HG02938 (cell line): ENCODE measurements at regions not wholly inside any gene's neighbourhood (a gene's known extent, or its start where the extent isn't known, plus 50 kb on each side); places are given as distances from the start of the nearest gene placed in this dataset.

Experiments used
- ATAC-seq: cut with Tn5 transposase; IDR thresholded peaks from one replicate; pipeline ENCODE4 v1.9.1; 2021; ENCODE audit warnings: mild to moderate bottlenecking, moderate library complexity; ENCODE audit not compliant: unreplicated experiment

DNA sequence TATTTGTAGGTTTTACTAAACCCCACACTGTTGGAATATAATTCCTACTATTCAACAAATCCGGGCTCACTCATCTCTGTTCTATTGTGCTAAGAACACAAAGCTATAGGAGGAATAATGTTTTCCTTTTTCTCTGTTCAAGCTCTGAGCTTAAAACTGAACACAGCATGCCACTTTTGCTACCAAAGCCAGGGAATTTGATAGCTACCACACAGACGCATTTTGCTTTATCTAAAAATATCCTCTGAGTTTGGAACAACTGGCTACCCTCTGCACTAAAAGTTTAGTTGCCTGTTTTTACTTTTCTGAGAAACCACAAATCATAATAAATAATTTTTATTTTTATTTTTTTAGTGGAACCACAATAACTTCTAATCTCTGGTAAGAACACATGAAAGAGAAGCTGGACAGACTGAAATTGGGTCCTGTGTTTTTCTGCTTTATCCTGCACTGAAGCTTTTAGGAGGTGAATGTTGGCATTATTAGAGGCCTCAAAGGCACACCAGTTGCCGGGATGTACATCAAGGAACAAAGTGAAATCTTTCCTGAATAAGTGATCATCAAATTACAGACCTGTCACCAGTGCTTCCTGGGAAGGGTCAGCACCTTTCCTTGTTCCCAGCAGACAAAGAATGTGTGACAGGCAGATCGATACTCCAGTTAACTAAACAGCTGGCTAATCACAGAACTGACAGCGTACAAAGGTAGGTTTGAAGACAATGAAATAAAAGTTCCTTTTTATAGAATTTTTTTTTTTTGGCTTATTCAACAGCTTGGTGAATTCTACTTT is 523.2 kb upstream of the TENM4 start:
- no peak for ATAC-seq

DNA sequence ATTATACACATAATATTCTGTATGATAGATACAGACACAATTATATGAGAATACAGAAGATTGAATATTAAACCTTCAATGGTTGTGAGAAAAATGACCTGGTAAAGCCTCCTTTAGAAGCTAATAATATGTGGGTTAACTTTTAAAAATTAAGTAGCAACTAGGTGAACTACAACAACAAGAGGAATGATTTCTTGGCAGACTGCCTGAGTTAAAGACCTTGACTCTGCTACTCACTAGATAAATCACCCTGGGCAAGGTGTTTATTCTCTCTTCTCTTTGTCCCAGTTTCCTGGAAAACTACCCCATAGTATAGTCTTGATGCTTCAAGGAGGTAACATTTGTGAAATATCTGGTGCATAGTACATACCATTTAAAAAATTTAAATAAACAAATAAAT is 519.6 kb upstream of the TENM4 start:
- ATAC-seq: no peak

DNA sequence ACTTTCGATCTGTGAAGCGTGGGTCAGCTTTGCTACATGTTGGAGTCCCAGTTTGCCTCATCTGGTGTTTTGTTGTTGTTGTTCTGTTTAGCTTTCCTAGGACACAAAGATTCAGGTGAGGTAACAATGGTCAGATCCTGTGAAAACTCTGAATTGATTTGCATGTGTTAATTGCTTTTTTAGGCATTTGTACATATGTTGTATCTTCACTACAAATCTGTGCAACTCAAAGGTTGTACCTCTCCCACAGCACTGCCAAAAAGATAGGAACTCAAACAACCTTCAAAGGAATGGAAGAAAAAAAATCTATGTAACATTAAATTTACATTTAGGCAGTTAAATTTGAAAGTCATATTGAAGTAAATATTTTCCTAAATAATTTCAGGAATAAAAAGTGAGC is 518.5 kb upstream of the TENM4 start:
- no peak for ATAC-seq

DNA sequence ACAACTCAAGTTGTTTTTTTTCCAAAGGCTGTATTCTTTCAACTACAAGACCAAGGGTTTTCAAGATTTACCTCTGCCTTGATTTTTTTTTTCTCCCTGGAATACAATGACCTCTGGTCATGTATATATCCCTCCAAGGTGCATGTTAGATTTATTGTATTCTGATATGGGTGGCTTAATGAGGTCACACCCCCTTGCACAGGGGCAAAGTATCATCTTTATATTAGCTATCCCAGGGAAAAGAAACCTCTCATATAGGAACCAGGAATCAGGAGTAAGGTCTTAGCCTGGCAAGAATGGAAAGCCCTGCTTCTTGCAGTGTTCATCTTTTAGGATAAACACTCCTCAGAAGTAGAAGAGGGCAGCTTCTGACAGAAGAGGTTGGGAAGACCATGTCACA is 516.9 kb upstream of the TENM4 start:
- no peak for ATAC-seq

DNA sequence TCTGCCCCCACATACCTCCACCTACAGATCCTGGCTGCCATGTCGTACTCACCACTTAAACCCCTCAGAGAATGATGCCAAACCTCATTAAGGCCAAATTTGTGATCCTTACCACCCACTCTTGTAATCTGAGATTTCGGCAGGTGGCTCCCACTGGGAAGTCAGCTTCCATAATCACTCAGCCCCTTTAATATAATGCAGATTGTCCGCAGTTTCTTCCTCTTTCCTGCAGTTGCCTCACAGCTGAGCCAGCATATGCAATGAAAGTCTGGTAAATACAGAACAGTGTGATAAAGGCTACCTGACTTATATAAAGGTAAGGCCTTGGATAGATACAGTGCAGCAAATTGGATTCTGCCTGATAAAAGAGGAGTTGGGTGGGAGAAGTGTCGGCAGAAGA is 515.2 kb upstream of the TENM4 start:
- ATAC-seq: no peak

DNA sequence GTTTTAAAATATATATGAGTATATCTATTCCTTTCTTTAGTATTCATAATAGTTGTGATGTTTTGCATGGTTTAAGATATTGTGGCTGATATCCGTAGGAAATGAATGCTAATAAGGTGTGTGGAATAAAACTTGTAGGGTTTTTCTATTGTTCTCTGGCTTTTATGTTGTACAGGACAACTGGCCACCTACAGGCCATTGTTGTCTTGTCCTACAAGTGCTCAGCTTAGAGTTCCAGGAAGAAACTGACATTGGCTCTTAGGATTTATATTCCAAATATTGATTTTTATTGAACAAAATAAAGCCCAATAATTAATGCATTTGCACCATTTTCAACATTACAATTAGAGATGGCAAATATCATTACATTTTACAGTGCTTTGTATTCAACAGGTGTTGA is 512.8 kb upstream of the TENM4 start:
- no peak for ATAC-seq

DNA sequence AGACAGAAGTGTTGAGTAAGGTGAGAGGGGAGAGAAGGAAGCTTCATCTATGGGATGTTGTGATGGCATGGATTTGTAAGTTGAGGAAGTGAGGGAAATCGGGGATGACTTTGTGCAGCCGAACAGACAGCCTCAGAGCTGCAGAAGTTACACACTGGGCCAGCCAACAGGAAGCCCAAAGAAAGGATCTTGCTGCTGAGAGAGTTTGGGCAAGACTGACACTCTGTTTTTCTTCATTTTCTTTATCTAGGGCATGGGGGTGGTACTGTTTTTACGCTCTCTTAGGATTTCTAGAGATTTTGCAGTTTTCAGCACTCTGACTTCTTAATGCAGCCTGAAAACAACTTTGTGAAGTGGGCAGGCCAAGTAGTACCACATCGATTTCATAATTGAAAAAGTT is 509.9 kb upstream of the TENM4 start:
- ATAC-seq: no peak

DNA sequence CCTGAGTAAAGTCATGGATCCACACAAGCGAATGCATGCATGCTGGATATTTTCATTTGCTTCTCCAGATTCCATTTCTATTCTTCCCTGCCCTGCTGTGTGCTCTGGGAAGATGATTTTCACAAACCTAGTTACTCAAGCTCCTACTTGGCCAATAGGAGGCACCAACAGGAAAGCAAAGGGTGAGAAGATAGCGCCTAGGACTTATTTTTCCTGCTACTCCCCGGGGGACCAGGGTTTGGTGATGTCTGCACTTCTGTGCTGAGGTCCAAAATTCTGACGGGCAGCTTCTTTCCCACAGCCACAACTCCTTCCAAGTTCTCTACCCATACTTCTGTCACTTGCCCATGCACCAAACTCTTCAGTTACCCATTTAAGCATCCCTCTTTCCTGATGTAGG is 509.3 kb upstream of the TENM4 start:
- no peak for ATAC-seq

DNA sequence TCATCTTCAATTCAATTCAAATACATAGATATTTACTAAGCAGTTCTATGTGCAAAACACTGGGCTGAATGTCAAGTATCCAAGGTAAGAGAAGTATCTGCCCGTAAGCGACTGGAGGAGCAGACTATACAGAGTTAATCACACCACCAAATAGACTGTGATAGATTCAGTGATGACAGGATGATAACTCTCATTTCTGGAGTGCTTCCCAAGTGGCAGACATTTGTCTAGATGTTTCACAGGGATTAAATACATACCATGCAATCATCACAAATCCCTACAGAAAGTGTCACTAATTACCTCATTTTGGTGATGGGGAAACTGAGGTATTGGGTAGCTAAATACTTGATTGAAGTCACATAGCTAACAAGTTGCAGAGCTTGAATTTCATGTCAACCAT is 508.7 kb upstream of the TENM4 start:
- no peak for ATAC-seq

DNA sequence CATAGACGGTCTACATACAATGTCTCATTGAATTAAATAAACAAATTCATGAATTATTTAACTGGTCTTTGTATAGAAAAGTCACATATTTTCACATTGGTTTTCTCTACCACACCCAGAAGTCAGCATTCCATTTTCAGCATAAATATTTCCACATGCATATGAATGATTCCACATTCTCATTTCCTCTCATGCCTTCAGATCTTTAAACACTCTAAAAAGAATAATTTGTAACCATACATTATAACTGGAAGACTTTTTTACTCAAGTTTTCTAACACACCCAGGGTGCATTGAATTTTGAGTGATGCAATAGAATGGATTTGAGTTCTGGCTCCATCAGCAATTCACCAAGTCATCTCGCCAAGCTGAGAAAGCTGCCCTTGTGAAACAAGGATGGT is 501.8 kb upstream of the TENM4 start:
- ATAC-seq: no peak

DNA sequence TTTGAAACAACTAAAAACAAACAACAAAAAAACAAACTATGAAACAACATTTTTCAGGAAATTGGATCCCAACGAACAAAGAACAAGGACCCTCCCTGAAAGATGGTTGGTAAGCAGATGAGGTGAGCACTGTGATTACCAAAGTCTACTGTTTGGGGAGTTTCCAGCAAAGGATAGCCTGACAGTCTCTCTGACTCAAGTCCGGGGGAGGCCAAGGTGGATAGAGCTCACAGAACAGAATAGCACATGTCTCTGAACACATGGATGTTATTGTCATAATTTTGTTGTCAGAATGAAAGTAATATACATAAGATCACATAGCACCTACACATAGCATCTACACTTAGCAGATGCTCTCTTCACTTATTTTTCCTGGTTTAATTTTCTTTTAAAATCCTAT is 501.3 kb upstream of the TENM4 start:
- no peak for ATAC-seq

DNA sequence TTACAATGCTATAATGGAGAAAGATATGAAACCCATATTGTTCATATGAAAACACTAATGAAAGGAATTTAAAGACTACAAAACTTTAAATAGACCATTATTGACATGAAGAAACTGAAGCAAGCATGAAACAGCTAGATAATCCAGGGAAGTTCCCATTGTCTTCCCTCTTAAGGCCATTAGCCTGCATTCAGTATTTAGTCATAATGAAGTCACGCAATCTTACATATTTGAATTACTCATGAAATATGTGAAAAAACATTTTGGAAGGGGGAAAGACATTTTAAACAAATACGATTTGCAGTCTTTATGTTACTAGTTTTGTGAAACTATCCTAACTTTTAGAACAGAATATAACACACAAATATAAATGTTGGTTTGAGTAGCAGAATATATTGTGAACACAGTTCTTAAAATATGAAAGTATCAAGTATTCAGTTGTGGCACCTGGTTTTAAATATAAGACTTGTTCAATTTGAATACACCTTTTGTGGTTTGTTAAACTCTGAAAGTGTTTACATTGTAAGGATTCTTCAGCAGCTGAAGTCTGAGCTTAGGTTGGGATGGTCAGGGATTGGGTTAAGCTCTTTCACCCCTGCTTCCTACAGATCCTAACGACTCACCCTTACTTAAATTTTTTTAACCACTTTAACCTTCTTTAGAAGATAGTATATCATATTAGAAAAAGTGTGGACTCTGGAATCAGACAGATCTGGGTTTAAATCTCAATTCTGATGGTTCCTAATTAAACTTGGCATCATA is 500.3 kb upstream of the TENM4 start:
- ATAC-seq: no peak

DNA sequence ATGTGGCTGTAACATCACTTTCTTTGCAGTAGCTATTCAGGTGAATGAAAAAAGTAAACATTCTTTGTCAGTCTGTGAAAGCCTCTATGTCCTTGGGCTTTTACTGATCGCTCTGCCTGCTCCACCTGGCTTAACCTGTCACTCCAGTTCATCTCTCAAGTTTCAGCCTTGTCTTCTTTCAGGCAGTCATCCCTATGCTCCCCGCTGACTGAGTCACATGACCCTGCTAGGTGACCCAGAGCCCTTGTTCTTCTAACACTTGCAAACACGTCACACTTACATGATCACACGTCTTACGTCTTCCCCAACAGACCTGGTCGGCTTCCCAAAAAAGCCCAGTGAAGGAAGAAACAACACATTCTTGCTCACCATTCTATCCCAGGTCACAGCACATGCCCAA is 499.3 kb upstream of the TENM4 start:
- no peak for ATAC-seq

DNA sequence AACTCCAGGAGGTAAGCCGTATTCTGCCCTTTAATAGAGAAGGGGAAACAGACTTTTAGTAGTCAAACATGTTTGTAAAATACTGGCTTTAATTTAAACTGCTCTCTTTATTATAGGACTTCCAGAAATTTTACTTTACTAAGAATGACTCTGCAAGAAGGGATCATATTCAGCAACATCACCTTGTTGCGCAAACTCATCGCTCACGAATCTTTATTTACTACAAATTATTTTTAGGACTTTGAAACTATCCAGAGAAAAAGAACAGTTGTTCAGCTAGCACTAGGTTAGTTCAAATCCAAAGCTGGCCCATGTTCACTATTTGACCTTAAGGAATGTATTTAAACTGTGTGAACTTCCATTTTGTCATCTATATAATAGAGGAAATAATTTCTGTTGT is 498.3 kb upstream of the TENM4 start:
- ATAC-seq: no peak

DNA sequence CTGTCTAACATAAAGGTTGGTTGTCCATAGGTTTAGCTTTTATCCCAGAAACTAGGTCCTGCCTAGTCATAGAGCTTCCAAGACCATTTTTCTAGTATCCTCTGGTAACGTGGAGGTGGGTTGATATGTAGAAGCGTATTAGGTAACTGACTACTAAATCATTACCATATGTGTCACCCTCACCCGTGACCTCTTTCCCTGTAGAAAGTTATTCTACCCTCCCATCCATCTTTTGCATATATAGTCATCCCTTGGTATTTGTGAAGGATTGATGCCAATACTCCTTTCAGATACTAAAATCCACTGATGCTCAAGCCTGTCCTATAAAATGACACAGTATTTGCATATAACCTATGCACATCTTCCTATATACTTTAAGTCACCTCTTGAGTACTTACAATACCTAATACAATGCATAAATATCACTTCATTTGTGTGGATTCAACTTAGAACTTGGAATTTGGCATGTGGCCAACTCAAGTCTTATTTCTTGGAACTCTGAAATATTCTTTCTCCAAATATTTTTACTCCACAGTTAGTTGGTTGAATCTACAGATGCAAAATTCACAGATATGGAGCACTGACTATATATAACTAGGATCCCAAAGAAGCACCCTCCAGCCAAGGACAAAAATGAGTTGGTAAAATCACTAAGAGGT is 497.0 kb upstream of the TENM4 start:
- no peak for ATAC-seq

DNA sequence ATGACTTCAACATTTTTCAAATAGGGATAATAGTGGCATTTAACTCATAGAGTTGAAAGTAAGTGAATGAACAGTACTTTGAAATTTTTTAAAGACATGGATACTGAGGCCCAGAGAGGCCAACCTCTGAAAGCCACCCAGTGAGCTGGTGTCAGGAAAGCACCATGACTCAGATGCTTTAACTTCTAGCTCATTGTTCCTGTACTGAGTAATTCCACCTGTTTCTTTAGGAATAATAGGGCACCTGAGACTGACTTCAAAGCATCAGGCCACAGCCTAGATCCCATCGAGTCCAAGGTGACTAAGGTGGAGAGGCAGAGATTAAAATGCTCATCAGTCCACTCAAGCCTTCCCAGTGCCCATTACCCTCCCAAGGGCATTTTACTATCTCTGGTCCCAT is 491.8 kb upstream of the TENM4 start:
- no peak for ATAC-seq

DNA sequence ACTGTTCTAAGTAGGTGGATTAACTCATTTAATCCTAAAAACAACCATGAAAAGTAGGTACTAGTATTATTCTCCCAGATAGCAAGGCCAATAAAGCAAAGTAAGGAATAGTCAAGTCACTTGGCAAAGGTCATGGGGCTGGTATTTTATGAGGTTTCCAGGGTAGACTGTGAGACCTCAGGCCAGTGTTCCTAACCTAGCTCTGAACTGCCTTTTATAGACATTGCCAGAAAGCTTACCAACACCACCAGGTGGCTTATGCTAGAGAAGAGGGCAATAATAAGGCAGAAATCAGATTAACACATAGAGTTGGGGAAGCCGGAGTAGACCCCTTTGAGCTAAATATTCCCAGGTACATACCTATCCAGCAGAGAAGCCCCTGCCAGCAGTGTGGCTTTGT is 490.9 kb upstream of the TENM4 start:
- ATAC-seq: no peak

DNA sequence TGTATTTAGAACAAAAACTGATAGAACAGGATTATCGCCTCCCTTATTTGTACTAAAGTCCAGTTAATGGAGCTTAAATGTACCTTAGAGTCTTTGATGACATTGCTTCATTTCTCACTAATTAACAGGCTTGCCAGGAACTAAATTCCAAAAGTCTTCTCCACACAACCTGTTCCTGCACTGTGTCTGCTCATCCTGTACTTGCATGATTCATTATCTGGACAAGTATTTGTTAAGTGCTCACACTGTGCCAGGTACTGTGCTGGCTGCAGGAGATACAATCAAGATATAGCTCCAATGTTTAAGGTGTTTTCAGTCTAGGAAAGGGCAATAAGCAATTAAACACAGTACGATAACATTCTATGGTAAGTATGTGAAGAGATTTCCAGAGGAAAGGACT is 485.9 kb upstream of the TENM4 start:
- ATAC-seq: no peak

DNA sequence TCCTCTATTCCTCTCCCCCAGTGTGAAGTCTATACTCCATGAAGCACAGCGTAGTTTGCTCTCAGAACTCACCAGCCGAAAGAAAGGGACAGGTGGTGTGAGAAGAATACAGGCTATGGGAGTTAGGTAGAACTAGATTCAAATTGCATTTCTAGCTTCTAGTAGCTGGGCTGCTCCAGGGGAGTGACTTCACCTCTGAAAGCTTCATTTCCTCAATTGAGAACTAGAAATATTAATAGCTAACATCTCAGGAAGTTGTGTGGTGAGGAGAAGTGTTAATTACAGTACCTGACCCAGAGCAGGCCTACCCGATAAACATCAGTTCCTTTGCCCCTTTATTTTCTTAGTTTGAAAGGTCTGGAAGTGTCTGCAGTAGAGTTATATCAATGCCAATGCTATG is 484.7 kb upstream of the TENM4 start:
- peak; percentile 91 for ATAC-seq

DNA sequence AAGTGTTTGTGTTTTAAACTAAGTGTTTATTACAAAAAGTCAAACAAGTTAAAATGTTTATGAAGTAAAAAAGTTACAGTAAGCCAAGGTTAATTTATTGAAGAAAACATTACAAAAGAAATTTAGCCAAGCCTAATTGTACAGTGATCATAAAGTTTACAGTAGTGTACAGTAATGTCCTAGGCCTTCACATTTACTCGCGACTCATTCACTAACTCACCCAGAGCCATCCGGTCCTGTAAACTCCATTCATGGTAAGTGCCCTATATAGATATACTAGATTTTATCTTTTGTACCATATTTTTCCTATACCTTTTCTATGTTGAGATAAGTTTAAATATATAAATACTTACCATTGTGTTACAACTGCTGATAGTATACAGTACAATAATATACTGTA is 481.8 kb upstream of the TENM4 start:
- ATAC-seq: no peak

DNA sequence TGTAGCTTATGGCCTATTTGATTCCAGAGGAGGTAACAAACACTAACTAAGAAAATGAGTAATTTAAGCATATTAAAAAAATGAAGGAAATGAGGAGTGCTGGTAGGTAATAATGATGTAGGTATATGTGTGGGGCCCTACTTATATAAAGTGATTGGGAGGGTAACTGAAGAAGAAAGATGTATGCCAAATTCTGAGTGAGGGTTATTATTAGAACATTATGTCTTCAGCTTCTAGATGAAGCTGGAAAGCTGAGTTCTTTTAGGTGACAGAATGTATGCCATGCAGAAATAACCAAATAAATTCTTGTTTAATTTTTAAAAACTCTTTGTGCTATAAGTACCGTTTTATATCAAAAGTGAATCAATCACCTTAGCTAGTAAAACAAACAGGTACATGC is 479.6 kb upstream of the TENM4 start:
- no peak for ATAC-seq

DNA sequence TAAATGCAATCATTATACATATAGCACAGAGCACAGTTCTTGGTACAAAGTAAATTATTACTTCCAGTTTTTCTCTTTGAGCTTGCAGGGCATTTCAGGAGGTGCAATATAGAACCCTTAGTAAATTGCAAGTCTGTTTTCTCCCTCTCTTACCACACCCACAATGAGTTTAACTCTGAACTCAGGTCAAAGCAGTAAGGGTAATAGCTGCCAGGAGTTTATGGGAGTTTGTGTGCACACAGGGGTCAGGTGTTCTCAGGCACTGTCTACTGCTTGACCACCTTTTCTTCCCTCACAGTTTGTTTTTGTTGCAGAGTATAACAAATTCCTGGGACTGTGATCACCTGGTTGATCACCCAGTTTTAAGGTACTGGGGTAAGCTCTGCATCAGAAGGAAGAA is 478.5 kb upstream of the TENM4 start:
- ATAC-seq: no peak
